OCI-LY1 (cell line): ENCODE measurements at regions not wholly inside any gene's neighbourhood (a gene's known extent, or its start where the extent isn't known, plus 50 kb on each side); places are given as distances from the start of the nearest gene placed in this dataset.

Experiments used
- EZH2 ChIP-seq: fragments of 200-600 bp; sonication (generic), shearing (Covaris generic); IDR thresholded peaks from 2 replicates; pipeline ENCODE4 v1.8.0; 2017; ENCODE audit warnings: borderline replicate concordance, mixed run types, mild to moderate bottlenecking, antibody characterized with exemption, low read length, moderate library complexity, mixed read lengths
- TF ChIP-seq, protein P1 (sequence below): fragments of 200-600 bp; sonication (generic), shearing (Covaris generic); IDR thresholded peaks from 2 replicates; pipeline ENCODE4 v1.5.1; 2017; ENCODE audit warnings: mild to moderate bottlenecking, antibody characterized with exemption, low read length, moderate library complexity, mixed read lengths

DNA sequence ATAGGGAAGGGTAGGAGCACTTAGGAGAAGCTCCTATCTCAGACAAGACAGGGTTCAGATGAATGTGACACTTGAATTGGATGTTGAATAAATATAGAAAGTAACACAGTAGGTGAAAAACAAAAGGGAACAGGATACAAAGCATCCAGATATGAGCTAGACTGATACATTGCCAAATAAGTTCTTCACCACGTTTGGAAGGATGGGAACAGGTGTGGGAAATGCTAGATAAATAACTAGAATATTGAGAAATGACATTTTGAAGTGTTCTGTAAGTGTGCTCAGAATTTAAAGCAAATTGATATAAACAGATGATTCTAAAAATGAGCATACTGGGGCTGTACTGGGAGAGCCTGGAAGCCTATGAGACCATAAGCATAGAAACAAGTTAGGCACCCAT lies 340.1 kb upstream of the PRR16 start:
- TF ChIP-seq, protein P1, sequence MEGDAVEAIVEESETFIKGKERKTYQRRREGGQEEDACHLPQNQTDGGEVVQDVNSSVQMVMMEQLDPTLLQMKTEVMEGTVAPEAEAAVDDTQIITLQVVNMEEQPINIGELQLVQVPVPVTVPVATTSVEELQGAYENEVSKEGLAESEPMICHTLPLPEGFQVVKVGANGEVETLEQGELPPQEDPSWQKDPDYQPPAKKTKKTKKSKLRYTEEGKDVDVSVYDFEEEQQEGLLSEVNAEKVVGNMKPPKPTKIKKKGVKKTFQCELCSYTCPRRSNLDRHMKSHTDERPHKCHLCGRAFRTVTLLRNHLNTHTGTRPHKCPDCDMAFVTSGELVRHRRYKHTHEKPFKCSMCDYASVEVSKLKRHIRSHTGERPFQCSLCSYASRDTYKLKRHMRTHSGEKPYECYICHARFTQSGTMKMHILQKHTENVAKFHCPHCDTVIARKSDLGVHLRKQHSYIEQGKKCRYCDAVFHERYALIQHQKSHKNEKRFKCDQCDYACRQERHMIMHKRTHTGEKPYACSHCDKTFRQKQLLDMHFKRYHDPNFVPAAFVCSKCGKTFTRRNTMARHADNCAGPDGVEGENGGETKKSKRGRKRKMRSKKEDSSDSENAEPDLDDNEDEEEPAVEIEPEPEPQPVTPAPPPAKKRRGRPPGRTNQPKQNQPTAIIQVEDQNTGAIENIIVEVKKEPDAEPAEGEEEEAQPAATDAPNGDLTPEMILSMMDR: no peak
- TF ChIP-seq EZH2: no peak
